NCI-H1694 (cell line): ENCODE measurements at regions not wholly inside any gene's neighbourhood (a gene's known extent, or its start where the extent isn't known, plus 50 kb on each side); places are given as distances from the start of the nearest gene placed in this dataset.
A peak's percentile ranks its signal among the peaks of the same experiment; 100 is the strongest.
"Not testable (repeated sequence)": the region's sequence is repeated elsewhere in the genome, so short reads cannot be mapped to it uniquely, and the experiment has no call there.

ENCODE experiments used
- DNase-seq: peaks from one replicate; lab custom pipeline; 2025; lab: John Stamatoyannopoulos, UW

DNA sequence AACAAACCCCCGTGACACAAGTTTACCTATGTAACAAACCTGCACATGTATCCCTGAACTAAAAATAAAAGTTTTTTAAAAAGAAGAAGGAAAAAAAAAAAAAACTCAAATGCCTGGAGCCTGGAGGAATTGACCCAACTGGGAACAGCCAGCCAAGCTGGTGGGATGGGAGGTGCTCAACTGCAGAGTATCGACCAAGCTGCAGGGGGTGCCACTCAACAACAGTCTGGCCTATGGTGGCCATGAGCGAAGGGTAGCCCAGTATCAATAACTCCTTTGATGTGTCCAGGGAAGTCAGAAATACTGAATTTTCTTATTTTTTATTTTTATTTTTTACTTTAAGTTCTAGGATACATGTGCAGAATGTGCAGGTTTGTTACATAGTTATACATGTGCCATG lies 310.3 kb upstream of the DLGAP1 start:
- DNase-seq: no peak

DNA sequence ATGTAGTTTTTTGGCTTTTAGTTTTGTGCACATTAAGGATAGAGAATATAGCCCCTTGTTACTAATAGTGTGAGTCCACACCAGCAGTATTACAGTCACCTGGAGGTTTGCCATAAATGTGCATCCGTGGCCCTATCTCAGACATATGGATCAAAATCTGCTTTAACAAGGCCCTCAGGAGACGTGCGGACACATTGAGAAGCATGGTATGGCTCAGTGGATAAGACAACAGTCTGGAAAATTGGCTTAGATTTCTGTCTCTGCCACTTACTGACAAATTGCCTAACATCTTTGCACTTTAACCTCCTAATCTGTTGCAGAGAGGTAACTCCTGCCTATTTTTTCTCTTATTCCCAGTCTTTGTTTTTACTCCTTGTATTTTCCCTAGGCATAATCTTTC lies 307.2 kb upstream of the DLGAP1 start:
- no peak for DNase-seq

GRCh38 chr18:4758980-4759379 lies 303.9 kb upstream of the DLGAP1 start:
- no peak for DNase-seq

DNA sequence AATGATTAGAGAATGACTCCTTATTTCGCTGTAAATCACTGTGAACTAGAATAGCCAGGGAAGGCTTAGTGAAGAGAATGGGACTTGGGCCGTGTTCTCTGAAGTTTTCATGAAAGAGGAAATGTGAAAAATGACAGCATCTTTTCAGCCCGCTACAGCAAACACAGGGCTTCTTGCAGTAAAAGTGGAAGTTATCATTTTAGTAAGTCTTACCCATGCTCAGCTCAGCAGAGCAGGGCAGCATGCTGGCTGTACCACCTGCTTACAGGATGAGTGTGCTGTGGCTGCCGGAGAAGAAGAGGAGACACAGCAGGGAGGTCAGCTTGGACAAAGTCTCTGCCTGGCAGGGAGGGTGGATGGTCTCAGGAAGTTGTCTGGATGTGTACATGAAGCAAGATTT lies 300.7 kb upstream of the DLGAP1 start:
- DNase-seq: no peak

GRCh38 chr18:4753151-4753550 lies 298.0 kb upstream of the DLGAP1 start:
- DNase-seq: not testable (repeated sequence)

DNA sequence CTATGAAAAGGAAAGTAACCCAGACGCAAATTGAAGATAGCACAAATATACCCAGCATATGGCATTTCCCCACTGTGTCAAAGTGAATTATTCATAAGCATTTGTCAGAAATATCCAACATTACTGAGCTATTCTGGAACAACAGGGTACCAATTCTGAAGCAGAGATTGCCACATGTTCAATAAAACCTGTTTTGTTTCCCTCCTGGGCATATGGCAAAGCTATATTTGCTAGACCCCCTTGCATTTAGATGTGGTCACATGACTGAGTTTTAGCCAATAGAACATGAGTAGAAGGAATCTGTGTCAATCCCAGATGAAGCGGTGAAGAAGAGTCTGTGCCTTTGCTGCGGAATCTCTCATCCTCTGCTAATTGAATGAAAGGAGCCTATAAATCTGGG lies 296.4 kb upstream of the DLGAP1 start:
- DNase-seq: peak; percentile 60

DNA sequence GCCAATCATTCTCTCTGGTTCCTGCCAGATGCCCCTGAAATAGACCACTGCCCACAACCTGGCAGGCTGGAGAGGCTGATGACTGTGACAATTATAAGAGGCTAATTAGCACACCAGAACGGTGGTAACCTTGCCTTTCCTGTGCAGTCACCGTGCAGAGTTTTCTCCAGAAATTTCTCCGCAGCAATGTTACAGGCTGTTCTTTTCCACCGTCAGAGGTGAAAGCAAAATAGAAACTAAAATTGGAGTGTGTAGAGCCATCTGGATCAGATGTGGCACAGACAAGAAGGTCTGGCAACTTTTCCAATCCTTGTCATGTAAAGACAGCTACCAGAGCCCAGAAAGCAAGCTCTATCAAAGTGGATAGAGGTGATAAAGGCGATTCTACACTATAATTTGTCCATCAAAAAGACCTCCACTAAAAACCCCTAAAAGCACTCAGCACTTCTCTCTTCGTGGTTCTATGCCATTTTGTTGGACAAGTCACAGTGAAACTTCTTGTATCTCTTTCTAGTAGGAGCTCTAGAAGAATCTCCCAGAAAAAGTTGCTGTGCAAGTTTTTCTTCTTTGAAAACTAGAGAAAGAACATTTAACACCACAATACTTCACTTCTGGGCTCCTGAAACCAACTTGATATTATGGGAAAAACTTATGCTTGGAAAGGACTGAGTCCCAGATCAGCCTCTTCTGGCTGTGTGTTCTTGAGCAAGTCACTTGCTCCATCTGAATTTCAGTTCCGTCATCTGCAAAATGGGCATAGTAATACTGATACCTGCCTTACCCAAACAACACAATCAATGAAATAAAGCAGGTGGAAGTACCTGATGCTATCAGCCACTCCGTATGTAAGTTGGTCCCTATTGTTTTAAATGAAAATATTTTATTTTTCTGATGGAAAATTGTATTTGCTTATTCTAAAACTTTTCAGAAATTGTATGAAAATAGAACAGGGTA lies 295.6 kb upstream of the DLGAP1 start:
- DNase-seq: peak; percentile 31

DNA sequence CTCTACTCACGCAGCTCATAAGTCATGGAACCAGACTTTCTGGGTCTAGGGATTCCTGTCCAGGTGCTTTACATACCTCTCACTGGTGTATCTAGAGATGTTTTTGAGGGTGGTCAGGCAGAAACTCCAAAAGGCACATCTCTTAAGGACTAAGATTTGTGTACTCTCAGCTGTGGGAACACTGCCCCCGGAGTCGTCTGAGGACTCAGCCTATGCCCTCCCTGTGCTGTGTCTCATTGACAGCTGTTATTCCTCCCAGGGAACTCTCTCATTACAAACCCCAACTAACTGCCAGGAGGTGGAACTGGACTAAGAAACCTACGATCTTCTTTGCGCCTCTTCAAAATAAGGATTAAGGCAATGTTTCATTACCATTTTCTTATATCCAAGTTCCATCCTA lies 293.9 kb upstream of the DLGAP1 start:
- DNase-seq: peak; percentile 4

GRCh38 chr18:4734903-4735302 lies 279.8 kb upstream of the DLGAP1 start:
- no peak for DNase-seq

GRCh38 chr18:4734021-4734420 lies 278.9 kb upstream of the DLGAP1 start:
- DNase-seq: no peak

DNA sequence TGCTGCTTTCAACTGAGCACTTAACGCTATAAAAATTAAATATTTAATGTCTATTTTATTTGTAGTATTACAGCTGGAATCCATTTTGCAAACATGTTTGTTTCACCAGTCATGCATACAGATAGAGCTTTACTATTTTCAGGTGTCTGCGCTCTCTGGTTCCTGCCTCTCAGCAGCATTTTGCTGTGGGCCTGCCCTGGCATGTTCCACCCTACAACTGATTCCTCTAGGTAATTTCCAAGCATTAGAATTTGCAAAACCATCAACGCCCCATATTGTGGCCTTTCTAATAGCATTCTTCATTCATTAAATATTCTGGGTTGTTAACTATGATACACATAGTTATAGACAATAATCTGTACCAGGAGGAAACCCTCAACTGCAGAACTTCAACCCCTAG lies 266.4 kb upstream of the DLGAP1 start:
- no peak for DNase-seq

GRCh38 chr18:4720518-4720917 lies 265.4 kb upstream of the DLGAP1 start:
- DNase-seq: no peak

DNA sequence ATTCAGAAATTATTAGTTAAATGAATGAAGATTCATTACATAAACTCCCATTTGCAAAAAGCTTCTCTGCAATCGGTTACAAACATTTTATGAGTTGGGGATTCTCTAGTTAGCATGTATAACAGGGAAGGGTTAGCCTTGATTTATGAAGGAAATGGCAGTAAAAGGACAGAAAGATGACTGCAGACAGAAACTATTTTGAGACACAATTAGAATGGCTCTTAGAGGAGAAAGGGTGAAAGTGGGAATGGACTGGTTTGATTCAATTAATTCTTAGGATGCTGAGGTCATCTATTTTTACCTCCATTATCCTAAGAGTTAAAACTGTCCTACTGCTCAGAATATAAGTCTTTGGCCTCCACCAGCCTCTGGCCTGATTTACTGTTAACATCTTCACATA lies 250.8 kb upstream of the DLGAP1 start:
- DNase-seq: no peak

DNA sequence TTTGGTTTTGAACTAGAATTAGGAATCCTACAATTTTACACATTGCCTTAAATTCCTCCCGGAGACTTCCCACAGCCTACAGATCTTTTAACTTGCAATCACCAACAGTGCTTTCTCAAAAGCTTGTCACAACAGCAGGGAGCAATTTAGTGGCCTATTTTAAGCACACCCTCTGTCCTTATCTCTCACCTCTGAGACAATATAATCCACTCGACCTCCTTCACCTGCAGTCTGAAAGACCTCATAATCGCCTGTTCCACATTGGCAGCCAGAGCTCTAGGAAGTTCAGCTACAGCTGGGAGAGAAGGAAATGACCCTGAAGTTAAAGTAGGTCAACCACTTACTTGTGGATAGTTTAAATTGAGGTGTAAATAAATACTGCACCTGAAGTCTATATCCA lies 249.7 kb upstream of the DLGAP1 start:
- no peak for DNase-seq

DNA sequence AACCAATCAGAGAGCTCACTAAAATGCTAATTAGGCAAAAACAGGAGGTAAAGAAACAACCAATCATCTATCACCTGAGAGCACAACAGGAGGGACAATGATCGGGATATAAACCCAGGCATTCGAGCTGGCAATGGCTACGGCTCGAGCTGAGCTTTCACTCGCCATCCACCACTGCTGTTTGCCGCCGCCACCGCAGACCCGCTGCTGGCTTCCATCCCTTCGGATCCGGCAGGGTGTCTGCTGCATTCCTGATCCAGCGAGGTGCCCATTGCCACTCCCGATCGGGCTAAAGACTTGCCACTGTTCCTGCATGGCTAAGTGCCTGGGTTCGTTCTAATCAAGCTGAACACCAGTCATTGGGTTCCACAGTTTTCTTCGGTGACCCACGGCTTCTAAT lies 236.7 kb upstream of the DLGAP1 start:
- DNase-seq: no peak

- DNase-seq: not testable (repeated sequence)
Measured at GRCh38 chr18:4678685-4679084, 223.6 kb upstream of the DLGAP1 start.

GRCh38 chr18:4677006-4677405 lies 221.9 kb upstream of the DLGAP1 start:
- no peak for DNase-seq

DNA sequence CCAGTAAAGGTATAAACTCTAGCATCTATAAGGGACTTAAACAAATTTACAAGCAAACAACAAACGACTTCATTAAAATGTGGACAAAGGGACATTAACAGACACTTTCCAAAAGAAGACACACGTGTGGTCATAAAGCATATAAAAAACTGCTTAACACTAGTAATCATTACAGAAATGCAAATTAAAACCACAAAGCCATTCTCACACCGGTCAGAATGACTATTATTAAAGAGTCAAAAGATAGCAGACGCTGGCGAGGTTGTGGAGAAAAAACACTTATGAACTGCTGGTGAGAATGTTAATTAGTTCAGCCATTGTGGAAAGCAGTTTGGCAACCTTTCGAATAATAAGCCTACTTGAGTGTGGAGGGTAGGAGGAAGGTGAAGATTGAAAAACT lies 217.1 kb upstream of the DLGAP1 start:
- no peak for DNase-seq

- DNase-seq: no peak
Measured at GRCh38 chr18:4658804-4659203, 203.7 kb upstream of the DLGAP1 start.

- no peak for DNase-seq
Measured at GRCh38 chr18:4653418-4653817, 198.3 kb upstream of the DLGAP1 start.

DNA sequence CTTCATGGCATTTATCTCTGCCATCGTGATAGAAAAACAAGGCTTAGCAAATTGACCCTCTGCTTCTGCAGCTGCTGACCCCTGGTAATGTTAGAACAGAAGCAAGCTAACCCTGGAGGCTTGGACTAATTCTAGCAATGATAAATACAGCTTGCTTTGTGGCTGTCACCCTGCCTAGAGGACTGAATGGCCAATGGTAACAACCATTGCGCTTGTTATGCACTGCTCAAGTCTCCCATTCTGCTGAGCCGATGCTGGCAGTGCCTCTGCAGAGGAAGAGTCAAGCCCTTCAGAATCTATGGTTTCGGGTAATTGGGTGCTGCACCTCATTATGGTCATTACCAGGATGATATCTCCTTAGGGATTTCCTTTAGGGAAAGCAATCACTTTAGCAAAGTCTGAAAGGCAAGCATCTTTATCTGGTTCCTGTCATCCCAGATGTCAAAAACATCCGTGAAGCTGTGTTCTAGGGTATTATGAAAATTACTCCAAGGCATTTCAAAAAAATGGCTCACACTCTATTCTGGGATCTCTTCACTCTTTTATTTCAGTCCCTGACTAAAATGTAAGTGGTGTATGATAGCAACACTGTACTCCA lies 186.8 kb upstream of the DLGAP1 start:
- DNase-seq: no peak

DNA sequence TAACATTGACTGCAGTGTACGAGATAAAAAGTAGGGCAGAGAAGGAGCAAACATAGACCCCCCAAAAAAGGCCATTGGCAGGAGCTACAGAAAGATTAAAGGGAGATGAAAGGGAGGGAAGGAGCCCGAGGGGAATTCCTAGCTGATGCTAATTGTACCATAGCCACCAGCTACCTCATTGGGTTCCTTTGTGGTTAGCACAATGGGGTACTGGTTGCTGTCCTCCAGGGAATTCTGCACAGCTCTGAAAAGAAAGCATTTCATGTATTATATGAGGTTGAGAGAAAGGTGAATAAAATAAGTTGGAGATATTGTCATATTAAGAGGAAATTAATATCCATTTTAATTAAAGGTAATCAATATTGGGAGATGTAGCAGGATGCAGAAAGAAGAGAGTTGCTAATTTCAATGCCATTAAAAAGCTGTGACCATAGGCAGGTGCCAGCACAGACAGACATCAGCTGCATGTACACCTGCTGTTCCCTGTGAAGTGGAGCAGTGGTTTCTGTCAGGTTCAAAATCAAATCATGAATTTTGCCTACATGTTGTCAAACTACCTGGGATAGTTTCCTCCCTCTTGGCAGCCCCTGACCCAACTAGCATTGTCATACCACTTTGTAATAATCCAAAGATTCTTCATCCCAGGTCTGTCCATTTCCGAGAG lies 185.4 kb upstream of the DLGAP1 start:
- DNase-seq: no peak
